Stomach (tissue), 8 donors: ENCODE measurements at regions not wholly inside any gene's neighbourhood (a gene's known extent, or its start where the extent isn't known, plus 50 kb on each side); places are given as distances from the start of the nearest gene placed in this dataset.
"Not testable (repeated sequence)": the region's sequence is repeated elsewhere in the genome, so short reads cannot be mapped to it uniquely, and the experiment has no call there.

Source experiments
- DNase-seq, 2 donors: peaks; one replicate each; pipeline versions ENCODE4 v3.0.0 to v3.0.0-alpha.2; 2013 to 2019
- H3K27ac ChIP-seq, 5 donors: fragments of 200-600 bp in 4 of 5; sonication (generic) in 4 of 5; one replicate each; pipeline ENCODE4 v1.5.1; 2013 to 2019; ENCODE audit warnings: mild to moderate bottlenecking in 1 of 5, moderate library complexity in 1 of 5
- H3K27me3 ChIP-seq, 3 donors: fragments of 200-600 bp; sonication (generic); one replicate each; pipeline ENCODE4 v1.5.1; 2017 to 2019; ENCODE audit warnings: mixed run types in 1 of 3
- H3K36me3 ChIP-seq, 4 donors: fragments of 200-600 bp; sonication (generic); 1 replicate in 3 of 4; 2 replicates in 1 of 4; pipeline ENCODE4 v1.5.1; 2016 to 2019
- H3K4me1 ChIP-seq, 4 donors: fragments of 200-600 bp; sonication (generic); one replicate each; pipeline ENCODE4 v1.5.1; 2016 to 2019
- H3K4me3 ChIP-seq, 4 donors: fragments of 200-600 bp; sonication (generic) in 3 of 4; one replicate each; pipeline ENCODE4 v1.5.1; 2016 to 2019; ENCODE audit warnings: mild to moderate bottlenecking in 1 of 4
- H3K9me3 ChIP-seq, 4 donors: fragments of 200-600 bp; sonication (generic); one replicate each; pipeline ENCODE4 v1.5.1; 2016 to 2019
- EP300 ChIP-seq: sonication (generic); formaldehyde crosslinking; IDR thresholded peaks from one replicate; pipeline ENCODE4 v1.6.1; 2017; ENCODE audit warnings: antibody characterized with exemption
- POLR2A ChIP-seq, 4 donors: fragments of 450-650 bp; IDR thresholded peaks; one replicate each; pipeline ENCODE4 v1.6.1; 2016; ENCODE audit warnings: antibody characterized with exemption in 4 of 4, control low read depth in 2 of 4, mild to moderate bottlenecking in 1 of 4, moderate library complexity in 1 of 4
- POLR2AphosphoS5 ChIP-seq, 3 donors: sonication (generic); formaldehyde crosslinking; IDR thresholded peaks; one replicate each; pipeline ENCODE4 v1.6.1; 2016; ENCODE audit warnings: antibody characterized with exemption in 3 of 3
- WGBS, 5 donors: extraction: QIAGEN DNeasy Blood & Tissue Kit in 3 of 5; methylation state at CpG; one replicate each; pipeline versions ENCODE4 v1.1.5 to v1.1.7; 2013 to 2018; 5-methylcytosine and 5-hydroxymethylcytosine counted together
- intact Hi-C: fragments of 100-400 bp; cut with DNase I; formaldehyde crosslinking; loops from one replicate; pipeline ENCODE4 v1.15.1; 2023; ENCODE audit warnings: low total_unique reads
- TF ChIP-seq, protein P1 (sequence below), 7 experiments: fragments of 450-650 bp in 4 of 7; fragments of 200-600 bp in 3 of 7; sonication (generic) in 3 of 7; IDR thresholded peaks; one replicate each; pipeline ENCODE4 v1.5.1; 2016 to 2019; ENCODE audit warnings: antibody characterized with exemption in 7 of 7, control low read depth in 2 of 7, mild to moderate bottlenecking in 1 of 7
- donor health status: healthy with polysubstance abuse.
- donor health status: Bipolar disorder and iron deficiency.
- donor health status: healthy.

DNA sequence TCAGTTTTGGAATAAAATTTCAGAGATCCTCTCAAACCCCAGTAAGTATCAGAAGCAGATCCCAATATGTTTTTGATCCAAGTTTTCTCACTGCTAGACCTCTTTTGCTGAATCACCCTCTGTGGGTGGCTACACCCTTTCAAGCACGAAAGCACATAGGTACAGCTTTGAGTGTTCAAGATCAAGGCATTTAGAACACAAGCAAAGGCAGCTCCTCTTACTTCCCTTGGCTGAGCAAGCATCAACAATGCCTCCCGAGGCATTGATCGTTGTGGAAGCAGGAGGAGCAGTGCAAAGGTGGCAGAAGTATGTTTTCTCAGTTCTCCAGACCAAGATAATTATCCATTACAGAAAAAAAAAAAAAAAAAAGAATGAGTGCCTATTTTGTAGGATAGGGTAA is 72.0 kb upstream of the TSPAN7 start:
- Histone ChIP-seq H3K9me3 (no peaks in the 10 kb centered on the region), H3K27ac (no peak overlapping the region), H3K27me3 (peaks cover 0 to 2% (median 0%) of the 10 kb centered on the region in 3 donors), H3K36me3 (no peaks in the 10 kb centered on the region), H3K4me1 (no peaks in the 10 kb centered on the region), H3K4me3 (no peak overlapping the region)
- DNase-seq, result no peak
- TF ChIP-seq POLR2AphosphoS5 (IDR thresholded peaks at IDR 0.05), result no peak
- TF ChIP-seq, protein P1, sequence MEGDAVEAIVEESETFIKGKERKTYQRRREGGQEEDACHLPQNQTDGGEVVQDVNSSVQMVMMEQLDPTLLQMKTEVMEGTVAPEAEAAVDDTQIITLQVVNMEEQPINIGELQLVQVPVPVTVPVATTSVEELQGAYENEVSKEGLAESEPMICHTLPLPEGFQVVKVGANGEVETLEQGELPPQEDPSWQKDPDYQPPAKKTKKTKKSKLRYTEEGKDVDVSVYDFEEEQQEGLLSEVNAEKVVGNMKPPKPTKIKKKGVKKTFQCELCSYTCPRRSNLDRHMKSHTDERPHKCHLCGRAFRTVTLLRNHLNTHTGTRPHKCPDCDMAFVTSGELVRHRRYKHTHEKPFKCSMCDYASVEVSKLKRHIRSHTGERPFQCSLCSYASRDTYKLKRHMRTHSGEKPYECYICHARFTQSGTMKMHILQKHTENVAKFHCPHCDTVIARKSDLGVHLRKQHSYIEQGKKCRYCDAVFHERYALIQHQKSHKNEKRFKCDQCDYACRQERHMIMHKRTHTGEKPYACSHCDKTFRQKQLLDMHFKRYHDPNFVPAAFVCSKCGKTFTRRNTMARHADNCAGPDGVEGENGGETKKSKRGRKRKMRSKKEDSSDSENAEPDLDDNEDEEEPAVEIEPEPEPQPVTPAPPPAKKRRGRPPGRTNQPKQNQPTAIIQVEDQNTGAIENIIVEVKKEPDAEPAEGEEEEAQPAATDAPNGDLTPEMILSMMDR (IDR thresholded peaks at IDR 0.05), result no peak
- no peak for TF ChIP-seq EP300
- intact Hi-C loops, result no loop called here
- 19 to 45% (median 34%) methylated on average over 3 of the region's 3 CpGs for WGBS, 5 donors

DNA sequence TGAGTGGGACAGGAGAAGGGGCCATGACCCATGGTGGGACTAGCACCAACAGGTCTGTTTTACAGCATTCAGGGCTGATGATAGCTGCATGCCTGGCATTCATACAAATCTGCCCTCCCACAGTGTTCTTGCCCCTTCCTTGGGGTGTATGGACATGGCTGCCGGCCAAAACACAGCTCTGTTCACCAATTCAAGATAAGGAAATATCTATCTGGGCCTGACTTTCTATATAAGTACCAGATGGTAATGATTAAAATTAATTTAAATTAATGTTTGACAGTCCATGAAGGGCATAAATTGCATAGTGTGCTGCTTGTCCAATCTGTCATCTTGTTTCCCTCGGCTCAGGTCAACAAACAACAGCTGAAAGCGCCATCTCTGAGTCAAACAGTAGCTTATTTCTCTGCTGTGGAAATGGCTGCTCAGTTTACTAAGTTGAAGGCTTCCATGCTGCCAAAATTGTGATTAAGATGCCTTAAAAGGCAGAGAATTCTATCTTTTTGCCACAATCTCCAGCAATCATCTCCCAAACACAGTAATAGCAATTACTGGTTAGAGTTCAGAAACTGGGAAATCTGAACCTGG is 67.0 kb upstream of the TSPAN7 start:
- no peak overlapping the region for H3K4me3 ChIP-seq
- intact Hi-C loops, result no loop called here
- no peaks in the 10 kb centered on the region for H3K36me3 ChIP-seq
- DNase-seq, result peak in 1 of 2 donors; percentile 13
- peaks cover 0 to 4% (median 0%) of the 10 kb centered on the region in 3 donors for H3K27me3 ChIP-seq
- 29 to 51% (median 45%) methylated on average over 3 of the region's 3 CpGs for WGBS, 5 donors
- no peak overlapping the region for H3K27ac ChIP-seq
- no peaks in the 10 kb centered on the region for H3K4me1 ChIP-seq
- TF ChIP-seq, protein P1 (IDR thresholded peaks at IDR 0.05), result no peak
- TF ChIP-seq POLR2AphosphoS5 (IDR thresholded peaks at IDR 0.05) (no peak), EP300 (no peak), POLR2A (IDR thresholded peaks at IDR 0.05) (no peak)
- H3K9me3 ChIP-seq, result no peaks in the 10 kb centered on the region

GRCh38 chrX:38499658-38500057 is 61.7 kb upstream of the TSPAN7 start:
- H3K27ac ChIP-seq, H3K4me3 ChIP-seq, H3K4me1 ChIP-seq, H3K36me3 ChIP-seq, H3K27me3 ChIP-seq, intact Hi-C loops, DNase-seq: not testable (repeated sequence)
- peaks cover 0 to 14% (median 6%) of the 10 kb centered on the region in 4 donors for H3K9me3 ChIP-seq
- WGBS, 5 donors, result 88 to 100% (median 97%) methylated on average over 3 of the region's 3 CpGs

DNA sequence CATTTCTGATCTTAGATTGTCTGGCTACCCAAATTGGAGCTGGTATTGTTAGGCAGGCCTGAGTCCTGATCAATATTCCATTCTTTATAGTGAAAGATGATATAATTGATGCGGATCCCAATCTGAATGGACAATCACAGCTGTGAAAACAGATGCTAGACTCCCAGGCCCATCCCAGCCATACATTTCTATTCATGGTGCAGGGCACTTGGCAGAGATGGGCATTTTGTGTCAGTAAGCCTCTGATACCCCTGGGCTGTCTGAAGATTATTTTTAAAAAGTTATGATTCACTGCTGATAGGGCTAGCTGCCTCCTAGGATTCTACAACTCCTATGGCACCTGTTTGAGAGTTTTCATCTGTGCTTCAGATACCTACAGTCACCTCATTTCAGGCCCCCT is 61.2 kb upstream of the TSPAN7 start:
- H3K9me3 ChIP-seq, result peaks cover 0 to 14% (median 6%) of the 10 kb centered on the region in 4 donors
- H3K27me3 ChIP-seq, result no peaks in the 10 kb centered on the region
- no peak for TF ChIP-seq EP300
- no peak for TF ChIP-seq POLR2A (IDR thresholded peaks at IDR 0.05)
- TF ChIP-seq POLR2AphosphoS5 (IDR thresholded peaks at IDR 0.05), result no peak
- TF ChIP-seq, protein P1 (IDR thresholded peaks at IDR 0.05), result no peak
- no peak overlapping the region for H3K4me3 ChIP-seq
- WGBS, 5 donors, result 22 to 100% (median 86%) methylated on average over 1 of the region's 1 CpG
- H3K36me3 ChIP-seq, result no peaks in the 10 kb centered on the region
- H3K4me1 ChIP-seq, result no peaks in the 10 kb centered on the region
- intact Hi-C loops, result no loop called here
- H3K27ac ChIP-seq, result no peak overlapping the region
- DNase-seq, result no peak

- intact Hi-C loops, result no loop called here
- peaks cover 0 to 14% (median 6%) of the 10 kb centered on the region in 4 donors for H3K9me3 ChIP-seq
- no peak overlapping the region for H3K4me3 ChIP-seq
- 67 to 89% (median 81%) methylated on average over 2 of the region's 2 CpGs for WGBS, 5 donors
- no peaks in the 10 kb centered on the region for H3K4me1 ChIP-seq
- no peak overlapping the region for H3K27ac ChIP-seq
- no peaks in the 10 kb centered on the region for H3K36me3 ChIP-seq
- TF ChIP-seq EP300, result no peak
- TF ChIP-seq, protein P1 (IDR thresholded peaks at IDR 0.05), result no peak
- no peak for TF ChIP-seq POLR2A (IDR thresholded peaks at IDR 0.05)
- TF ChIP-seq POLR2AphosphoS5 (IDR thresholded peaks at IDR 0.05), result no peak
- DNase-seq, result no peak
- H3K27me3 ChIP-seq, result no peaks in the 10 kb centered on the region
These were observed 60.5 kb upstream of the TSPAN7 start for GRCh38 chrX:38500866-38501265.
